Osteocyte (in vitro differentiated cells): ENCODE measurements at regions not wholly inside any gene's neighbourhood (a gene's known extent, or its start where the extent isn't known, plus 50 kb on each side); places are given as distances from the start of the nearest gene placed in this dataset.

Source experiments
- DNase-seq: peaks from one replicate; pipeline ENCODE4 v3.0.0; 2021; ENCODE audit warnings: mixed read lengths; ENCODE audit not compliant: unreplicated experiment; ENCODE audit errors: extremely low spot score
- H3K27ac Mint-ChIP-seq: one replicate; pipeline ENCODE4 v1.8.0; 2021; ENCODE audit warnings: mild to moderate bottlenecking, mixed read lengths; ENCODE audit not compliant: unreplicated experiment
- H3K27me3 Mint-ChIP-seq: one replicate; pipeline ENCODE4 v1.8.0; 2021; ENCODE audit warnings: mixed read lengths; ENCODE audit not compliant: unreplicated experiment
- H3K36me3 Mint-ChIP-seq: one replicate; pipeline ENCODE4 v1.8.0; 2021; ENCODE audit warnings: mixed read lengths; ENCODE audit not compliant: unreplicated experiment
- H3K4me1 Mint-ChIP-seq: one replicate; pipeline ENCODE4 v1.8.0; 2021; ENCODE audit warnings: mixed read lengths; ENCODE audit not compliant: unreplicated experiment
- H3K4me3 Mint-ChIP-seq: one replicate; pipeline ENCODE4 v1.8.0; 2021; ENCODE audit warnings: mild to moderate bottlenecking, moderate library complexity, mixed read lengths; ENCODE audit not compliant: unreplicated experiment
- H3K9me3 Mint-ChIP-seq: one replicate; pipeline ENCODE4 v1.8.0; 2021; ENCODE audit warnings: mixed read lengths; ENCODE audit not compliant: unreplicated experiment
- CTCF ChIP-seq: fragments of 200-600 bp; sonication (generic); IDR thresholded peaks from 2 replicates; pipeline ENCODE4 v1.5.0; 2021; ENCODE audit warnings: antibody characterized with exemption, mild to moderate bottlenecking, moderate library complexity

GRCh38 chr11:24093375-24093774, 403.5 kb upstream of the LUZP2 start:
- Mint-ChIP-seq H3K4me3 (no peak overlapping the region), H3K9me3 (peaks cover 3% of the 10 kb centered on the region), H3K27me3 (no peaks in the 10 kb centered on the region), H3K36me3 (no peaks in the 10 kb centered on the region), H3K27ac (no peak overlapping the region), H3K4me1 (peaks cover 6% of the 10 kb centered on the region)
- no peak for TF ChIP-seq CTCF
- no peak for DNase-seq

- Mint-ChIP-seq H3K36me3 (peaks cover 7% of the 10 kb centered on the region), H3K27ac (no peak overlapping the region), H3K4me1 (no peaks in the 10 kb centered on the region), H3K4me3 (no peak overlapping the region), H3K27me3 (no peaks in the 10 kb centered on the region), H3K9me3 (peaks cover 23% of the 10 kb centered on the region)
- no peak for DNase-seq
- TF ChIP-seq CTCF, result no peak
These were observed 388.2 kb upstream of the LUZP2 start for GRCh38 chr11:24108609-24109008.

- H3K4me3 Mint-ChIP-seq, result no peak overlapping the region
- no peaks in the 10 kb centered on the region for H3K27me3 Mint-ChIP-seq
- no peak overlapping the region for H3K27ac Mint-ChIP-seq
These were observed 374.6 kb upstream of the LUZP2 start for GRCh38 chr11:24122291-24122690.

GRCh38 chr11:24124876-24125275, 372.0 kb upstream of the LUZP2 start:
- DNase-seq, result no peak
- H3K36me3 Mint-ChIP-seq, result no peaks in the 10 kb centered on the region
- no peaks in the 10 kb centered on the region for H3K27me3 Mint-ChIP-seq
- H3K4me1 Mint-ChIP-seq, result no peaks in the 10 kb centered on the region
- peaks cover 3% of the 10 kb centered on the region for H3K9me3 Mint-ChIP-seq
- no peak for TF ChIP-seq CTCF
- H3K27ac Mint-ChIP-seq, result no peak overlapping the region
- no peak overlapping the region for H3K4me3 Mint-ChIP-seq

More at GRCh38 chr11:24122291-24122690, 374.6 kb upstream of the LUZP2 start:
- Mint-ChIP-seq H3K4me1 (no peaks in the 10 kb centered on the region), H3K9me3 (no peaks in the 10 kb centered on the region), H3K36me3 (no peaks in the 10 kb centered on the region)
- TF ChIP-seq CTCF, result no peak
- DNase-seq, result no peak

GRCh38 chr11:24131698-24132097, 365.2 kb upstream of the LUZP2 start:
- no peaks in the 10 kb centered on the region for H3K4me1 Mint-ChIP-seq
- no peaks in the 10 kb centered on the region for H3K27me3 Mint-ChIP-seq
- DNase-seq, result no peak
- H3K36me3 Mint-ChIP-seq, result no peaks in the 10 kb centered on the region
- TF ChIP-seq CTCF, result no peak
- no peak overlapping the region for H3K4me3 Mint-ChIP-seq
- peaks cover 8% of the 10 kb centered on the region for H3K9me3 Mint-ChIP-seq
- no peak overlapping the region for H3K27ac Mint-ChIP-seq
